ENCODE measurements at regions not wholly inside any gene's neighbourhood (a gene's known extent, or its start where the extent isn't known, plus 50 kb on each side); places are given as distances from the start of the nearest gene placed in this dataset.

DNA sequence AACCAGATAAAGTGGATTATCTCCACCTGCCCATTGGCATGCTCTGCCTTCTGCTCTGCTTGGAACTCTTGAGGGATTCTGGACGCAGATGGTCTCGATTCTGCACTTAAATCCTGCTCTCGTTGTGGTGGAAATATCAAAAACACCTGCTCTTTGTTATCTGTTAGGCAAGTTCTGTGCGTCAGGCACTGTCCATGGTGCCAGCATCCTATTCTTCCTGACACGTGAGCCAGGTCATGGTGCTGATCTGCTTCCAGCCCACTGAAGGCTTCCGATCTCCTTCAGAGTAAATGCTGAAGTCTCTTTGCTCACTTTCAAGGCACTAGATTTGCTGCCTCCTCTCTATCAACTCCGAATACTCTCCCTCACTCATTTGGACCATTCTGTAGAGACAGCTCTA, 505.6 kb downstream of the HTR7 start:
- no peak for TF ChIP-seq EP300 (IDR thresholded peaks at IDR 0.05)
- TF ChIP-seq, protein P1, sequence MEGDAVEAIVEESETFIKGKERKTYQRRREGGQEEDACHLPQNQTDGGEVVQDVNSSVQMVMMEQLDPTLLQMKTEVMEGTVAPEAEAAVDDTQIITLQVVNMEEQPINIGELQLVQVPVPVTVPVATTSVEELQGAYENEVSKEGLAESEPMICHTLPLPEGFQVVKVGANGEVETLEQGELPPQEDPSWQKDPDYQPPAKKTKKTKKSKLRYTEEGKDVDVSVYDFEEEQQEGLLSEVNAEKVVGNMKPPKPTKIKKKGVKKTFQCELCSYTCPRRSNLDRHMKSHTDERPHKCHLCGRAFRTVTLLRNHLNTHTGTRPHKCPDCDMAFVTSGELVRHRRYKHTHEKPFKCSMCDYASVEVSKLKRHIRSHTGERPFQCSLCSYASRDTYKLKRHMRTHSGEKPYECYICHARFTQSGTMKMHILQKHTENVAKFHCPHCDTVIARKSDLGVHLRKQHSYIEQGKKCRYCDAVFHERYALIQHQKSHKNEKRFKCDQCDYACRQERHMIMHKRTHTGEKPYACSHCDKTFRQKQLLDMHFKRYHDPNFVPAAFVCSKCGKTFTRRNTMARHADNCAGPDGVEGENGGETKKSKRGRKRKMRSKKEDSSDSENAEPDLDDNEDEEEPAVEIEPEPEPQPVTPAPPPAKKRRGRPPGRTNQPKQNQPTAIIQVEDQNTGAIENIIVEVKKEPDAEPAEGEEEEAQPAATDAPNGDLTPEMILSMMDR (IDR thresholded peaks at IDR 0.05), result no peak

Data from esophagus muscularis mucosa (tissue), 3 donors.